ENCODE measurements at regions not wholly inside any gene's neighbourhood (a gene's known extent, or its start where the extent isn't known, plus 50 kb on each side); places are given as distances from the start of the nearest gene placed in this dataset.

DNA sequence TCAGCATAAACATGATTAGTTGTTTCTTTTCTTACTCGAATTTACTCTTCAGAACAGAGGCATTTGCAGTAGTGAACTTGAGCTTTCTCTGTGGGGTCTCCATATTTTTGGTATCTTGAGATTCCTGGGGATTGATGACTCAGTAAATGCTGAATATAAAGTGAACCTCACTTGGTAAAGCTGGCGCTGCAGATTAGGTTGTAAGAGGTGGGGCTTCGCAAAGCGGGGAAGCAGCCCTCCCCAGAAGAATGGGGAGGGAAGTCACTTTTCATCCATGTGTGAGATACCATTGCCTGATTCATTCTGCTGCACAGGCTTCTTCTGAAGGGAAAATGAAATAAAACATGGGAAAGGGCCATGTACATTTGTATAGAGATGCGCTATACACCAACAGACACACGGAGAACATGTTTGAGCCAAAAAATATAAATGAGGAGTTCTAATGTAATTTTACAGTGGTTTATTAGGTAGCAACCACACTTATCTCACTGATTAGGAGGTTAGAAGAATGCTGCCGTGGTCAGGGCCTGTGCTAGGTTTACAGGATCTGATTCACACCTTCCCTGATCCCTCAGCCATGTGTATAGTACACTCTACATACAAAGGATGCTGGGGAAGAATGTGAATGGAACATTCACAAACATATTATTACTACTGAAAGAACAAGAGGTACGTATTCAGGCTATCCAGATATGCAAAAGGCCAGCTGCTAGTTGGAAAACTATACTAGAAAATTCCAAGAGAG lies 63.5 kb downstream of the DNTTIP2 start:
- ChIA-PET POLR2A (no interaction called here), CTCF (interaction anchor here (0.9 to 3.4 kb wide), 7 partner anchors 28 to 192 kb away, joined by 3 to 37 read pairs (median 6); no protein-coding TSS in a partner anchor)

DNA sequence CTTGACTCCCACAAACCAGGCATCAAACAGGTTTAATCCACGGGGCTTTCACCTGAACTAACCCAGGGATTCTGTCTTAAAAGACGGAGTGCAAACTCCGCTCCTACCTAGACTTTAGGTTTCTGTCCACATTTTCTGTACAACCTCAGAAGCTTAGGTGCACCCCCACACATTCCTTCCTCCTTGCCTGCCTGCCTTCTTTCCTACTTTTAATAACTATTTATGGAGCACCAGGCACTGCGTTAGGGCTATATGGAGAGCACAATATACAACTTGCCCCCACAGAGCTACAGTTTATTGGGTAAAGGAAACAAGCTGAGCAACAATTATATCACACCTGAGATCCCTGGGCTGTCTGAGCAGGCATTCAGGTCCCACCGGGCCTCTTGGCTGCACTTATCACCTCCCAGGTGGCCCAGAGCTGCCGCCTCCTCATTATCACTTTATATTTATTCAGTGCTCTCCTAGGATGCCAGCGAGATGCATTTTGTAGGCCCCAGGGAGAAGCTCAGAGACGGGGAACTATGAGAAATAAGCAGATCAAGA lies 64.1 kb downstream of the DNTTIP2 start:
- CTCF ChIA-PET = interaction anchor here (0.6 to 3.4 kb wide), 9 partner anchors 29 to 687 kb away, joined by 3 to 37 read pairs (median 3); no protein-coding TSS in a partner anchor
- POLR2A ChIA-PET = no interaction called here

DNA sequence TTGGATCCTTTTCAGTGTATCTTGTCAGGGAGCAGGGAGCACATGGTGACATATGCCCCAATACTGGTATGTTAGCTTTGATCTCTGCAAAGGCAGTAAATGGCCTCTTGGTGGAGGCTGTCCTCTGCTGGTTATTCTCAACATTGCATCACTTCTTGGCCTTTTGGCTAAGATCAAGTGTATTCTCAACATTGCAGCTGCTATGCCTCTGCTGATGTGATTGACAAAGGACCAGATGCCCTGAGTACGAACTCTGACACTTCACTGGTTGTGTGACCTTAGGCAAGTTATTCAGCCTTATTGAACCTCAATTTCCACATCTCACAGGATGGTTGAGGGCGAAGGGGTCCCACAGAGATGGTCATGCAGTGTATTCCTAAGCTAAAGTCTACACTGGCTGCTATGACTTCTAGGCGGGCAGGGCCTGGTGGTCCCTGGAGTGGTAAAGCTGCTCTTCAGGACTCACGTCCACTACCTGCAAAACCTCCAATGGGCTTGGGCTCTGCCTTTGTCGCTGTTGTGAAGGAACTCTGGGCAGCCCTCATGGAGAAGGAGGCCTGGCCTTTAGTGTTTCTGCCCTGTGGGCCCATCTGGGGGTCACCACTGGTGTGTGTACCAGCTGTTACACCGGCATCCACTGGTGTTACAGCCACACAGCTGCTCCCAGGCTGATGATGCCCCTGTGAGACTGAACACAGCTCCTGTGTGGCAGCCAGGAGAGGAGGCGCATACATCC lies 64.8 kb downstream of the DNTTIP2 start:
- POLR2A ChIA-PET = no interaction called here
- CTCF ChIA-PET = interaction anchor here (0.6 to 3.4 kb wide), 17 partner anchors 13 to 686 kb away, joined by 3 to 37 read pairs (median 3); no protein-coding TSS in a partner anchor

DNA sequence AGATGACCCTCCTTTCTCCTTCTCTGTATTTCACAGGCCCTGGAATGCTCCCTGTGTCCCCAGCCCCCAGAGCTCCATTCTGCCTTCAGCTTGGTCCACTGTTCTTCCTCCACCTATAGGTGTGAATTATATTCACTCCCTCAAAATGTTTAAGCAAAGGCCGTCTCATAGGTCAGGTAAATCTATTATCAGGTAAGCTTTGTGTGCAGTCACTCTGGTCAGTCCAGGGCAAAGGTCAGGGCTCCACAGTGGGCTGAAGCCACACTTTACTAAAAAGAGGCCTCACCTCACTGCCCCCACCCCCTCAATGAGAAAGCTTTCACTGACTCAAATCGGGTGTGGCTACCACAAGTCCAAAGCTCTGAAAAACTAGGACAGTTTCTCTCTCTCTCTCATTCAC lies 65.9 kb downstream of the DNTTIP2 start:
- ChIA-PET POLR2A (no interaction called here), CTCF (interaction anchor here (0.8 to 3.4 kb wide), 8 partner anchors 31 to 197 kb away, joined by 3 to 37 read pairs (median 6); no protein-coding TSS in a partner anchor)

DNA sequence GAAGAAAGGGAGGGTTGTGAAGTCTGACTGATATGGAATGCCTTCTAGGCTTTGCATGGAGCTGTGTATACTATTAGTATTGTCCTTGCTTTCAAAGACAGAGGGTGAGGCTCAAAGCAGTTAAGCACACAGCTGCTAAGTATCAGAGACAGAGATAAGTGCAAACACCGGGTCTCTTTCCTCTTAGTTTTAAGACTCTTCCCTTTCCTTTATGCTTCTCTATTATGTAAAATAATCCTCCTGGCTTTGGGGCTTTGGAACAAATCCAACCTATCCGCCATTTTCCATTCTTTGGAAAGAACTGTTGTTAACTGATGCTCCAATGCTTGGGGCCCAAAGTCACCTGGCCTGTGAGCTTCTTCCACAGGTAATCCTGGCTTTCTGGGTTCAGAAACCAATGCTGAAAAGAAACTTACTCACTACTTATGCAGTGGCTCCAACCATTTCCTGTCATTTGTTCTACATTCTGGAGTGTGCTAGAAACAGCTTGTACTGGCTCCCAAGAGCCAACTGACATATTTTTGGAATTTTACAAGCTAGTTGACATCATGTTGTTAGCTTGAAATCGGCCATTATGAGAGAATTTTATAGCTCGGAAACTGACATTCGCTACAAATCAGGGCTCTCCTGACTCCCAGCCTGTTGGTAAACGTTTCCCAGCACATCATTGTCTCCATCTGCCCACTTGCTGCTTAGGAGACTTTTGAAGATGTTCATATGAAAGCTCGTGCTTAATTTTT lies 67.5 kb downstream of the DNTTIP2 start:
- POLR2A ChIA-PET = interaction anchor here (0.5 kb wide), 1 partner anchor 1742 kb away, joined by 3 read pairs; no protein-coding TSS in a partner anchor
- CTCF ChIA-PET = interaction anchor here (1.2 kb wide), 1 partner anchor 182 kb away, joined by 4 read pairs; no protein-coding TSS in a partner anchor

DNA sequence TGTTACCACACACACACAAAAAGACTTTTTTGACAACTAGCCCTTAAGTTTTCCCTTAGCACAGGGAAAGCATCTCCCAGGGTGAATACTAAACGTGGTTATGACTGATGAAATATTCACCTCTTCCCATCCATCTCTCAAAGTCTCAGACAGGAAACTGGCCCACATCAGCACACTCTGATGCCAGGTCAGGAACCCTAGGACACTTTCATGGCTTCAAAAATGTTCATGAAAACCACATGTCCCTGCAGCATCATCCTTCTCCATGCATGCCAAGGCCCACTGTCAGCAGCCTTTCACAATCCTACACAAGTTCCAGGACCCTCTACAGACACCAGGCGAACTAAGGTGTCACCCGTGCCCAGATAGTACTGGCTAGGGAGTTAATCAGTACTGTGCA lies 68.7 kb downstream of the DNTTIP2 start:
- ChIA-PET CTCF (no interaction called here), POLR2A (no interaction called here)

DNA sequence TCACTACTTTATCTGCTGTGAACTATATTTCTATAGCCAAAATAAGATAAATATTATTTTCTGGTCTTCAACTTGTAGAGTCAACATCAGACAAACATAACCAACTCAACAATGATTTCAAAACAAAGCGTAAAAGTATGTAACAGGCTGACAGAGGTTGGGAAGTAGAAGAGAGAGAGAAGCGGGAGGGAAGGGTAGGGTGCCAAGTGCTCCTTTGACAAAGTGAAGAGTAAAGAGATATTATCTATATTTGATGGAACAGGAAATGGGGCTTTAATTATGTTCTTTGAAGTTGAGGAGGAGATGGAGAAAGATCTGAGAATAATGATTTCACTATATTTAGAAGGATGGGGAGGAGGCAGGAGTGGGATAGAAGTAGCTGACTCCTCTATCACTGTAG lies 70.1 kb downstream of the DNTTIP2 start:
- ChIA-PET POLR2A (no interaction called here), CTCF (no interaction called here)

DNA sequence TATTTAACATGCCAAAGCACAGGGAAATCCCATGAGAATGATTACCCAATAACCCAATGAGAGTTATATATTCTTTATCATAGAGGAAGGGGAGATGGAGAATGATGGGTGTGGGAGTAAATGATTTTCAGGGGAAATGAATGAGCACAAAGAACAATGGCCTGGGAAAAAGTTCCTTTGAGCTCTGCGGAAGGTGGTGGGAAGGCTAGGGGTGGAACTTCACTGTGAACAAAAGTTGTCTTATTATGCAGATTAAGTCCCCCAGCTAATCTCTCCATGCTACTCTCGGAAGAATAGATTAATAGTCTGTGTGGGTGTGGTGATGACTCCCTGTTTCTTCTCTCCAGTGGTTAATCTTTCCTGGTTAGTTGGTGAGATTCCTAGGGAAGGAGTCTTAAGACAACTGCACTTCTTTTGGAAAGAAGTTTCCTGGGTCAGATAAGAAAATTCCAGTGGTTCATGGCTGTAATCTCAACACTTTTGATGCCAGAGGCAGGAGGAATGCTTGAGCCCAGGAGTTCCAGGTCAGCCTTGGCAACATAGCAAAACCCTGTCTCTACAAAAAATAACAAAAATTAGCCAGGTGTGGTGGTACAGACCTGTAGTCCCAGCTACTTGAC lies 71.6 kb downstream of the DNTTIP2 start:
- CTCF ChIA-PET = interaction anchor here (0.5 kb wide), 1 partner anchor 243 kb away, joined by 4 read pairs; no protein-coding TSS in a partner anchor
- POLR2A ChIA-PET = no interaction called here

DNA sequence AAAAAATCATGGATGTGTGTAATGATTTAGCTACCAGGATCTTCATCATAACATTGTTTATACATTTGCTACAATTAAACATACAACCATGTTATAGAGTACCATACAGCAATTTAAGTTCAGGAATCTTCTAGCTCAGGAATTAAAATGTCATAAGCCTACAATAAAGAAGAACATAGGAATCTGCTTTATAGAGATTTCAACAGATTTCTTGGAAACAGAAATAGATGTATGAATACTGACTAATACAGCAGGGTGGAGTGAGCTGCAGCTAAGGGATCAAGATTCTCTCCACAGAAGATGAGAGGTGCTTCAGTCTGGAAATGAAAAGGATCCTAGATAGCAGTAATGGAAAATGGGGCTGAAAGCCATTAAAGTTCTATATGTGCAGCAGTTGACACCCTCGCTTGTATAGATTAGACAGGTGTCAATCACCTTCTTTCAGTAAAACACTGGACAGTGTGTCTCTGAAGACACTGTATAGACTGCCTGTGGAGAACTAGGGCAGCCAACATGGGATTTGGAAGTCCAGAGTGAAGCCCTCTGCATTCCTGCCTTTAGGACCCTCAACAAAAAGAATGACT lies 73.9 kb downstream of the DNTTIP2 start:
- ChIA-PET POLR2A (no interaction called here), CTCF (no interaction called here)

DNA sequence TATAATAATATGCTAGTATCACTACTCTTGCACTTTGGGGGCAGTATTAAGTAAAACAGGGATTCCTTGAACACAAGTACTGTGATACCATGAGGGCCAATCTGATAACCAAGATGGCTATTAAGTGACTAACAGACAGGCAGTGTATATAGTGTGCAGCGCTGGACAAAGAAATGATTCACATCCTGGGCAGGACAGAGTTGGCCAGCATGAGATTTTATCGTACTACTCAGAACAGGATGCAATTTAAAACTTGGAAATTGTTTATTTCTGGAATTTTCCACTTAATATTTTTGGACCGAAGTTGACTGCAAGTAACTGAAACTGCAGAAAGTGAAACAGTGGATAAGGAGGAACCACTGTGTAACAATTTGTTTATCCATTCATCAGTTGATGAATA lies 74.6 kb downstream of the DNTTIP2 start:
- ChIA-PET POLR2A (no interaction called here), CTCF (no interaction called here)

DNA sequence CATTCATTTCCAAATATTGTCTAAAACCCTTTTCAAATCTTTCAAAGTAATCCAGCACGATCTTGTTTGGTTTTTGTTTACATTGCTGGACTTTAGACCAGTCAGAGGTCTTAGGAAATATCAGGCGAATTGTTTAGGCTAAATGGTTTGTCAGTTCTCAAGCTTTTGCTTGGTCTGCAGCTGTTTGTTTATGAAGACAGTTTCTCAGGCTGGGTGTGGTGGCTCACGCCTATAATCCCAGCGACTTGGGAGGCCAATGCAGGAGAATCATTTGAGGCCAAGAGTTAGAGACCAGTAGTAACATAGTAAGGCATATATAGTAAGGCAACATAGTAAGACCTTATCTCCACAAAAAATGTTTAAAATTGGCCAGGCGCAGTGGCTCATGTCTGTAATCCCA lies 77.5 kb downstream of the DNTTIP2 start:
- ChIA-PET CTCF (no interaction called here), POLR2A (no interaction called here)

DNA sequence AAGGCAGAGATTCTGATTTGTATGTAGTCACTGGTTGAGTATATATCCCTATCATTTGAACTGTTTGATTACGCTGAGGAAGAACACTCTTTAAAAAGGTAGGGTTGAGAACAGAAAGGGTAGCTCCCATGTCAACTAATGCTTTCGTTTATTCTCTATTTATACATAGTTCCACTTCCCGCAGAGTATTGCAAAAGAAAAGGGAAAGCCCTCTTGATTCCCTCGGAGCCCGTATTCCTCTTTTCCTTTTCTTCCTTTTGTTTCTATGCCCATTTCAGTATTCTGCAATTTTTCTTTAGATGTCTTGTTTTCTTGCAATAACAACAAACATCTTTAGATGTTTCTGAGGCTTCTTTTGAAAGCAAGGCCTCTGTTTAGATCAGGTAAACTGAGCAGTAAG lies 78.2 kb downstream of the DNTTIP2 start:
- POLR2A ChIA-PET = no interaction called here
- CTCF ChIA-PET = no interaction called here

DNA sequence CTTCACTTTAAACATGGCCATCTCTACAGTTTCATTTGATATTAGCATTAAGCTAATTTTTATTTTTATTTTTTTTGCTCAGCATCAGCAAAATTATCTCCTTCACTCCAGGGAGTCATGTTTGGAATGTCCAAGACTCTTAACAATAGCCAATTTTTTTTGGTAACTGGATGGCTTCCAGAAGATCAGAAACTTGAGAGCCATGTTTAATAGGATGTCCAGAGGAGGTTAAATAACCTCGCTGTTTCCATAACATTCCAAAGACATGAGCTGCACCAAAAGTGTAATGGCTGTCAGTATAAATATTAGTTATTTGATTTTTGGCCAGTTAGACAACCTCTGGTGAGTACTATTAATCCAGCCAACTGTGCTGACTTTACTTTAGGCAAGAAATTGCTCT lies 80.7 kb downstream of the DNTTIP2 start:
- ChIA-PET POLR2A (no interaction called here), CTCF (no interaction called here)

DNA sequence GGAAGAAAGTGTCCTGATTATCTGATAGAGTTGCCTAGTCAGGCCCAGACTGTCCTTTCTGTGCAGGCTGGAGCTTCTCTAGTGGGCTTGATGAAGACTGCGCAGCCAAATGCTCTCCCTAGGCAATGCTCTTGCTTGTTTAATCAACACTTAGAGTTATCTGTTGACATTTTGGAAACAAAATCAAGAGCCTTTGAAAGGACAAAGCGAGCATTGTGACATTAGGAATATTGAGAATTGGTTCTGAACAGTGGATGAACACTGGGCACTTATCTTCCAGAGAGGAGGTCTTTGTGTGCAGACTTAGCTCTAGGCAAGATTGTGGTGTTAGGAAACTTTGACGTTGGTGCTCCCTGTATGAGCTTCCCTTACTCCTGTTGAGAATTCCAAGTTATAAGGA lies 94.5 kb downstream of the DNTTIP2 start:
- CTCF ChIA-PET = no interaction called here
- POLR2A ChIA-PET = no interaction called here

DNA sequence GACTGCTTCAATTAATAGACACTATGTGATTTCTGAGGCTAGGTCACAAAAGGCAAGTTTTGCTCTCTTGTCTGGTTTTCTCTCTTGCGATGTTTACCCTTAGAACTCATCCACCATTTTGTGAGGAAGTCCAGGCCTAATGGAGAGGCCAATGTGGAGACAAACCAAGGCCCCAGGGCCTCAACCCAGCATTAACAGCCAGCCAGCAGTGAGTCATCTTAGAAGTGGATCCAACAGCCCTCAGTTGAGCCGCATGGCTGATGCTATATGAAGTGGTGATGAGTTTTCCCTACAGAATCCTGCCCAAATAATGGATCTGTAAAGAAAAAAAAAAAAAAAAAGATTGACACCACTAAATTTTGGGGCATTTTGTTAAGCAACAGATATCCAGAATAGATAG lies 95.1 kb downstream of the DNTTIP2 start:
- CTCF ChIA-PET = no interaction called here
- POLR2A ChIA-PET = no interaction called here

DNA sequence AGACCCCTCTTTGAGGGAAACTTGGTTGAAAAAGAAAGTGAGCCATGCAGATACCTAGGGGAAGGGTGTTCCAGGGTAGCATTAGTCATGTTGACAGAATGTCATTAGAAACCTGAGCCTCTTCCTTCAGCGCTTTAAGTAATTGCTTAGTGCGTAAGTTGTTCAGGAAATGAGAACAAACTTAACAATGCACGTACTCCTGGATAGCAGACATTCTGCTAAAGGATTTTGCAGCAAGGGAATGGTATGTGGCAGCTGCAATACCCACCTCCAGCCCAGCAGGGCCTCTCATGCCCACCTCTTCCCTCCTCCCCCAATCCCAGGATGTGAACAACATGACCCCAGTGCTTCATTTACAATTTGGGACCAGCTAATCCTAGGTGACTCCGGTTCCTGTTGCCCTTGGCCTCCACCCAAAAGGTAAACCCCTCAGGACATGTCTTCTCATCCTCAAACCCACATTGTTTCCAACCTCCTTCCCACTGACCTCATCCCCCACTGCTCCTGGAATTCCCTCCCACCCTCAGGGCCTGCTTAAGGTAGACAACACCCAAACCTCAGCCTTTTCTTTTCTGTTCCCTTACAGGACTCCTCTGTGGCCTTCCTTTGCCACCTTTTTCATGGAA lies 98.0 kb upstream of the BCAR3 start:
- ChIA-PET CTCF (no interaction called here), POLR2A (no interaction called here)

DNA sequence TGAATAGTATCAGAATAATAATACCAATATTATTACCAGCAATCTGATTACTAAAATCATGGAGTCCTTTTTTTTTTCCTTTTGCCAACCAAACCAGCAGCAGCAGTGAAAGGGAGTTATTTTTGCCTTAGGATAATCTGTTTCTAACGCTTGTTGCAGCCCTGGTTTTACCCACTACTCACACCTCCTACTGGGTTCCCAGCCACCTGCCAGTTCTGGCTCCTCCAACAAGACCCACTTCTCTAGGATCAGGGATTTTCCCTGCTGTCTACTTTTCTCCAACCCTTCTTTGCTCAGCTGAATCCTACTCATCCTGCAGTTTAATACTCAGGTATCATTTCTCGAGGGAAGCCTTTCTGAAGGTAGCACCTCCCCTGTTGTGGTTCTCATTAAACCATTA lies 96.8 kb upstream of the BCAR3 start:
- CTCF ChIA-PET = no interaction called here

DNA sequence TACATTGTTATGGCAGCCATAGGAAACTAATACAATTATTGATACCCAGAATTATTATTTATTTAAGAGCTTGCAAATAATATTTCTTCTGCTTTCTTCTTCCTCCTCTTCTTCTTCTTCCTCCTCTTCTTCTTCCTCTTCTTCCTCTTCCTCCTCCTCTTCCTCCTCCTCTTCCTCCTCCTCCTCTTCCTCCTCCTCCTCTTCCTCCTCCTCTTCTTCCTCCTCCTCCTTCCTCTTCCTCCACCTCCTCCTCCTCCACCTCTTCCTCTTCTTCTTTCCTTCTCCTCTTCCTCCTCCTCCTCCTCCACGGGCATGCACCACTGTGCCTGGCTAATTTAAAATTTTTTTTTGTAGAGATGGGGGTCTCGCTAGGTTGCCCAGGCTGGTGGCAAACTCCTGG lies 95.6 kb upstream of the BCAR3 start:
- POLR2A ChIA-PET = no interaction called here
- CTCF ChIA-PET = no interaction called here

More for the DNA sequence above, 96.8 kb upstream of the BCAR3 start:
- POLR2A ChIA-PET = no interaction called here

DNA sequence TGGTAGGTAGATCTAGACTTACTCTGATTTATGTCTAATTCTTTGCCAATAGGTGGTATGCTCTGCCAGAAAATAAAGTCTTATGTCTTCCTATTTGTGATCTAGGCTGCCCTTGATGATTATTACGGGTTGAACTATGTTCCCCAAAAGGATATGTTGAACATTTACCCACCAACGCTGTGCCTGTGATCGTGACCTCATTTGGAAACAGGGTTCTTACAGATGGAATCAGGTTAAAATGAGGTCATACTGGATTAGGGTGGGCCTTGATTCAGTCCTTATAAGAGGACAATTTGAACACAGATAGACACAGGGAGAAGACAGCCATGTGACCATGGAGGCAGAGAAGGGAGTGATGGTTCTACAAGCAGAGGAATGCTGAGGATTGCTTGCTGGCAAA lies 95.1 kb upstream of the BCAR3 start:
- ChIA-PET CTCF (no interaction called here), POLR2A (no interaction called here)
